ENCODE measurements at regions not wholly inside any gene's neighbourhood (a gene's known extent, or its start where the extent isn't known, plus 50 kb on each side); places are given as distances from the start of the nearest gene placed in this dataset.

GRCh38 chrX:11968991-11969390 is 169.3 kb upstream of the FRMPD4 start:
- in situ Hi-C loops (cut with MboI): no loop called here
- Histone ChIP-seq H3K27me3 (replicated peaks; ENCODE audit: insufficient read depth) (no peaks in the 10 kb centered on the region), H3K9me3 (ENCODE audit: low read depth) (no peaks in the 10 kb centered on the region), H4K20me1 (ENCODE audit: insufficient read depth) (no peaks in the 10 kb centered on the region), H3K4me3 (no peak overlapping the region), H3K4me2 (ENCODE audit: unreplicated experiment) (no peak overlapping the region), H2AFZ (no peak overlapping the region), H3K27ac (no peak overlapping the region), H3K9ac (no peak overlapping the region), H3K79me2 (ENCODE audit: insufficient read depth) (no peaks in the 10 kb centered on the region), H3K4me1 (ENCODE audit: insufficient read depth) (no peaks in the 10 kb centered on the region), H3K9me2 (ENCODE audit: insufficient read depth) (no peaks in the 10 kb centered on the region), H3K36me3 (ENCODE audit: low read depth) (no peaks in the 10 kb centered on the region), H3F3A (ENCODE audit: insufficient read depth) (no peaks in the 10 kb centered on the region)
- no peak for DNase-seq
- 17 to 26% methylated on average over 4 of the region's 4 CpGs for WGBS, 2 experiments (ENCODE audit: low coverage in 1 of 2, low lambda C conversion rate in 2 of 2, missing lambda C conversion rate in 2 of 2)
- TF ChIP-seq EZH2 (IDR thresholded peaks at IDR 0.05; ENCODE audit: insufficient read depth, poor library complexity, severe bottlenecking) (no peak), EZH2phosphoT487 (IDR thresholded peaks at IDR 0.05; ENCODE audit: insufficient read depth, low read depth) (no peak)

- Histone ChIP-seq H3K4me1 (ENCODE audit: insufficient read depth) (no peaks in the 10 kb centered on the region), H3F3A (ENCODE audit: insufficient read depth) (no peaks in the 10 kb centered on the region), H3K27me3 (replicated peaks; ENCODE audit: insufficient read depth) (no peaks in the 10 kb centered on the region), H3K4me3 (no peak overlapping the region), H3K79me2 (ENCODE audit: insufficient read depth) (no peaks in the 10 kb centered on the region), H3K9ac (no peak overlapping the region), H3K9me2 (ENCODE audit: insufficient read depth) (no peaks in the 10 kb centered on the region), H3K27ac (no peak overlapping the region), H2AFZ (no peak overlapping the region), H3K4me2 (ENCODE audit: unreplicated experiment) (no peak overlapping the region), H3K9me3 (ENCODE audit: low read depth) (no peaks in the 10 kb centered on the region), H3K36me3 (ENCODE audit: low read depth) (no peaks in the 10 kb centered on the region), H4K20me1 (ENCODE audit: insufficient read depth) (no peaks in the 10 kb centered on the region)
- DNase-seq: peak; percentile 9
- 30 to 46% methylated on average over 6 of the region's 6 CpGs for WGBS, 2 experiments (ENCODE audit: low coverage in 1 of 2, low lambda C conversion rate in 2 of 2, missing lambda C conversion rate in 2 of 2)
- in situ Hi-C loops (cut with MboI): no loop called here
- TF ChIP-seq EZH2phosphoT487 (IDR thresholded peaks at IDR 0.05; ENCODE audit: insufficient read depth, low read depth) (no peak), EZH2 (IDR thresholded peaks at IDR 0.05; ENCODE audit: insufficient read depth, poor library complexity, severe bottlenecking) (no peak)
These were observed 167.5 kb upstream of the FRMPD4 start for GRCh38 chrX:11970578-11971359.

GRCh38 chrX:11976663-11977062 is 161.6 kb upstream of the FRMPD4 start:
- Histone ChIP-seq H3K9me2 (ENCODE audit: insufficient read depth) (no peaks in the 10 kb centered on the region), H3K27me3 (replicated peaks; ENCODE audit: insufficient read depth) (no peaks in the 10 kb centered on the region), H3K36me3 (ENCODE audit: low read depth) (no peaks in the 10 kb centered on the region), H3K4me2 (ENCODE audit: unreplicated experiment) (no peak overlapping the region), H3K4me3 (no peak overlapping the region), H3K27ac (no peak overlapping the region), H3K9ac (no peak overlapping the region), H3K79me2 (ENCODE audit: insufficient read depth) (no peaks in the 10 kb centered on the region), H3K4me1 (ENCODE audit: insufficient read depth) (no peaks in the 10 kb centered on the region), H2AFZ (no peak overlapping the region), H3K9me3 (ENCODE audit: low read depth) (no peaks in the 10 kb centered on the region), H4K20me1 (ENCODE audit: insufficient read depth) (no peaks in the 10 kb centered on the region), H3F3A (ENCODE audit: insufficient read depth) (no peaks in the 10 kb centered on the region)
- DNase-seq: no peak
- in situ Hi-C loops (cut with MboI): no loop called here
- 33 to 43% methylated on average over 2 of the region's 2 CpGs for WGBS, 2 experiments (ENCODE audit: low coverage in 1 of 2, low lambda C conversion rate in 2 of 2, missing lambda C conversion rate in 2 of 2)
- TF ChIP-seq EZH2phosphoT487 (IDR thresholded peaks at IDR 0.05; ENCODE audit: insufficient read depth, low read depth) (no peak), EZH2 (IDR thresholded peaks at IDR 0.05; ENCODE audit: insufficient read depth, poor library complexity, severe bottlenecking) (no peak)

GRCh38 chrX:11992271-11992670 is 146.0 kb upstream of the FRMPD4 start:
- H3K4me3 ChIP-seq: no peak overlapping the region
- no peaks in the 10 kb centered on the region for H3K79me2 ChIP-seq (ENCODE audit: insufficient read depth)
- no peak overlapping the region for H2AFZ ChIP-seq
- no peak overlapping the region for H3K27ac ChIP-seq
- no peaks in the 10 kb centered on the region for H3K27me3 ChIP-seq (replicated peaks; ENCODE audit: insufficient read depth)
- no peak for DNase-seq
- no peaks in the 10 kb centered on the region for H3K9me2 ChIP-seq (ENCODE audit: insufficient read depth)
- no peak for TF ChIP-seq EZH2phosphoT487 (IDR thresholded peaks at IDR 0.05; ENCODE audit: insufficient read depth, low read depth)
- no peak for TF ChIP-seq EZH2 (IDR thresholded peaks at IDR 0.05; ENCODE audit: insufficient read depth, poor library complexity, severe bottlenecking)
- no peak overlapping the region for H3K4me2 ChIP-seq (ENCODE audit: unreplicated experiment)
- no peaks in the 10 kb centered on the region for H3K36me3 ChIP-seq (ENCODE audit: low read depth)
- H4K20me1 ChIP-seq (ENCODE audit: insufficient read depth): no peaks in the 10 kb centered on the region
- H3K9me3 ChIP-seq (ENCODE audit: low read depth): no peaks in the 10 kb centered on the region
- in situ Hi-C loops (cut with MboI): no loop called here
- H3K9ac ChIP-seq: no peak overlapping the region
- H3K4me1 ChIP-seq (ENCODE audit: insufficient read depth): no peaks in the 10 kb centered on the region
- no peaks in the 10 kb centered on the region for H3F3A ChIP-seq (ENCODE audit: insufficient read depth)

Measured in GM23248 (cell line).